ENCODE measurements at regions not wholly inside any gene's neighbourhood (a gene's known extent, or its start where the extent isn't known, plus 50 kb on each side); places are given as distances from the start of the nearest gene placed in this dataset.

DNA sequence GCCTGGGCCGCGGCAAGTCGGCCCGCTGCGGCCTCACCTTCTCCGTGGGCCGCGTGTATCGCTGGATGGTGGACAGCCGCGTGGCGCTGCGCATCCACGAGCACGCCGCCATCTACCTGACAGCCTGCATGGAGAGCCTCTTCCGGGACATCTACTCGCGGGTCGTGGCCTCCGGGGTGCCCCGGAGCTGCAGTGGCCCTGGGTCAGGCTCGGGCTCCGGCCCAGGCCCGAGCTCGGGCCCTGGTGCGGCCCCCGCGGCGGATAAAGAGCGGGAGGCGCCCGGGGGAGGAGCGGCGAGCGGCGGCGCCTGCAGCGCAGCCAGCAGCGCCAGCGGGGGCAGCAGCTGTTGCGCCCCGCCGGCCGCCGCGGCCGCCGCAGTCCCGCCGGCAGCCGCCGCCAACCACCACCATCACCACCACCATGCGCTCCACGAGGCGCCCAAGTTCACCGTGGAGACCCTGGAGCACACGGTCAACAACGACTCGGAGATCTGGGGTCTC is 226.2 kb upstream of the CRY1 start:
- no peak for TF ChIP-seq CTCF (IDR thresholded peaks at IDR 0.05)
- no peak for TF ChIP-seq POLR2A (IDR thresholded peaks at IDR 0.05)

Measured in testis (tissue), 2 donors.